ENCODE measurements at regions not wholly inside any gene's neighbourhood (a gene's known extent, or its start where the extent isn't known, plus 50 kb on each side); places are given as distances from the start of the nearest gene placed in this dataset.

DNA sequence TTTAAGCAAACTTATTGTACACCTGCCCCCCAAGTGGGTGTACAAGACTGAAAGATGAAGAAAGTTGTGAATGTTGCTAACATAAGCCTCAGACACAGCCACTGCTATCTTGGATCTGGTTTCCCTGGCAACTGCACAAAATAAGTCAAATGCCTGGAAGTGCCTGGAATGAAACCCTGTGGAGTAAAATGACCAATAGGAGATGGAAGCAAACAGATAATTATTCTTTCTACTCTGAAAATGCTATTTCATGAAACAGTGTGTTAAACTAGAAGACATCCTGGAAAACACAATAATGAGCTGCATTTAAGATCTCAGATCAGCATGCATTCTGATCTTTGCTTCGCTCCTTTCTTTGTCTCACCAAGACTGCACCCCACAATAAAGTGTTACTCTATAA is 1016.0 kb downstream of the ARAP2 start:
- H3K9ac ChIP-seq (ENCODE audit: low read depth, low read length) = no peak overlapping the region
- no peaks in the 10 kb centered on the region for H3K4me1 ChIP-seq (ENCODE audit: insufficient read depth, low read length)
- no peaks in the 10 kb centered on the region for H3K36me3 ChIP-seq (ENCODE audit: insufficient read depth, low read length)
- H3K9me3 ChIP-seq (ENCODE audit: control insufficient read depth, insufficient read depth, low read length) = no peaks in the 10 kb centered on the region

DNA sequence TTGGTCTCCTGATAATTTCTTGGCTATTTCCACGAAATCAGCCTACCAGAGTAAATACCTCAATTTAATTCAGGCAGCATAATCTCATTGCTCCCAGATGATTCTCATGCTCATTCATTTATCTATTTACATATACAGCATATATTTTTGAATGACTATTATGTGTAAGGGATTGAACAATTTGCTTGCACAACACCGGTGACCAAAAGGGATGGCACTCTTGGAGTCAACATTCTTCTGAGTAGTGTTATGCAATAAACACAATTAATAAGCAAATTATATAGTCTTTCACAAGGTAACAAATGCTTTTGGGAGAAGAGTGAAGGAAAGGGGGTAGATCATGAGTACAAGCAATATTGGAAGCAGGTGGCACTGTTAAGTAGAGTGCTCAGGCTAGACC is 1015.3 kb downstream of the ARAP2 start:
- no peaks in the 10 kb centered on the region for H3K36me3 ChIP-seq (ENCODE audit: insufficient read depth, low read length)
- H3K9me3 ChIP-seq (ENCODE audit: control insufficient read depth, insufficient read depth, low read length) = no peaks in the 10 kb centered on the region
- no peak overlapping the region for H3K9ac ChIP-seq (ENCODE audit: low read depth, low read length)
- no peaks in the 10 kb centered on the region for H3K4me1 ChIP-seq (ENCODE audit: insufficient read depth, low read length)

DNA sequence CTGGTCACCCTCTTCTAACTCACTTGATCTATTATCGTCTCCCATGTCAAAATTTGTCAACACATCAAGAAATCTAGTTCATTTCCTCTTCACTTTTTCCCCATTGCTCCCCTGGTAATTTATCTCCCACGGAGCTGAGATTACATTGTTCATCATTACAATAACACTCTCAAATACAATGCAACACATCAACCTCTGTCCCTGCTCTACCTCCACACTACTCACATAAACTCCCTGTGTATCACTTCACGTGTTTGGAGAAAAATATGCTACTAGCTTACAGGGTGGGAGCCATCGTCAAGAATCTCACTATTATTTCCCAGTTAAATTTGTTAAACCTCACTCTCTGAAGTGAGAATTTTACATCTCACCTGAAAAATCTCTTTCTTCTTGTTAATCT is 1006.4 kb downstream of the ARAP2 start:
- Histone ChIP-seq H3K4me1 (ENCODE audit: insufficient read depth, low read length) (no peaks in the 10 kb centered on the region), H3K9me3 (ENCODE audit: control insufficient read depth, insufficient read depth, low read length) (0 out of 2 replicates have a peak, but pooled peaks cover 4% of the 10 kb centered on the region), H3K36me3 (ENCODE audit: insufficient read depth, low read length) (no peaks in the 10 kb centered on the region), H3K9ac (ENCODE audit: low read depth, low read length) (no peak overlapping the region)

DNA sequence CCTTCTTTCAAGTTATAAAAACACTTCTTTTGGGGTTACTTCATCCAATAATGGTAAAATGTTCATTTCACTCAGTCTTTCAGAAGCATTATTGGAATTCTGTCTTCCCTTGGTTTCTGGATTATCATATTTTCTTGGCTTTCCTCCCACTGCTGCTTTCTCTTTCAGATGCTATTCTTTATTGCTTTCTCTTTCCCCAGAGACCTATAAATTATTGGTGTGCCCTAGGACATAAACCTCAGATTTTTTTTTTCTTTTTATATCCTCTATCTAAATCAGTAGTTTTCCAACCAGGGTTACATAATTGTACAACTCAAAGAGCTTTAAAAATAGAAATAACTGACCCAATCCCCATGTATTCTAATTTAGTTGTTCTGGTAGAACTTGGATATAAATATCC is 1005.5 kb downstream of the ARAP2 start:
- Histone ChIP-seq H3K9me3 (ENCODE audit: control insufficient read depth, insufficient read depth, low read length) (0 out of 2 replicates have a peak, but pooled peaks cover 4% of the 10 kb centered on the region), H3K4me1 (ENCODE audit: insufficient read depth, low read length) (no peaks in the 10 kb centered on the region), H3K9ac (ENCODE audit: low read depth, low read length) (no peak overlapping the region), H3K36me3 (ENCODE audit: insufficient read depth, low read length) (no peaks in the 10 kb centered on the region)

DNA sequence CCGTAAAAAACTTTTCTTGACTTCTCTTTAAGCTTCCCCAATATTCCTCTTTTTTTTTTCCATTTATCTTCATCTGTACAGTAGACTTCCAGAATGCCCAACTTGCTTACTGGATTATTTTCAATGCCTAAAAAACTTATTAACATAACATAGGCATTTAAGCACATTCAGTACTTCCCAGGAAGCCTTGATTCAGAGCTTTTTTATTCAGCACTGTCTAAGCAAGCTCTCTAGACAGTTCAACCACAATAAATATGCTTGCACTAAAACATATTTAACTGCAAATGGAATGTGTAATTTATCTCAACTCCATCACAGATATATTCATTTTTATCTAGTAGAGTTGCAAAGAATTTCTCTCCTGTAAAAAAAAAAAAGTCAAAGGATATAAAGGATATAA is 997.8 kb downstream of the ARAP2 start:
- H3K9me3 ChIP-seq (ENCODE audit: control insufficient read depth, insufficient read depth, low read length) = 0 out of 2 replicates have a peak, but pooled peaks cover 3% of the 10 kb centered on the region
- H3K36me3 ChIP-seq (ENCODE audit: insufficient read depth, low read length) = no peaks in the 10 kb centered on the region
- H3K4me1 ChIP-seq (ENCODE audit: insufficient read depth, low read length) = peaks cover 8% of the 10 kb centered on the region
- H3K9ac ChIP-seq (ENCODE audit: low read depth, low read length) = no peak overlapping the region

DNA sequence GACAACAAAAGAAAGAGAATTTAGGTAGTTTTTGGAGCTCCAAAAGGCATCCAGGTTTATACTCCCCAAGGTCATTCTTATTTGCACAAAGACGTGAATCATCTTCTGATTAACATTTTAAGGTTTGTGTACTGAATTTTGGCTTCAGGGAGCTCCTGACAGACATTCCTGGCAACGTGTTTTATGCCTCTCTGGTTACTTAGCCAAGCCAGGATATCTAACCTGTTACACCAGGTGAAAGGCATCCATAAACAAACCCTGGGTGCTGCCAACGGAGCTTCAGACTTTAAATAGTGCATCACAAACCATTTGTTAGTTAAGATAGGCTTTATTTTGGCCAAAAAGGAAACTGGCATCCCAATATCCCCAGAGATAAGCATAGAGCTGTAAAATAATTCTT is 997.3 kb downstream of the ARAP2 start:
- Histone ChIP-seq H3K9me3 (ENCODE audit: control insufficient read depth, insufficient read depth, low read length) (no peaks in the 10 kb centered on the region), H3K4me1 (ENCODE audit: insufficient read depth, low read length) (peaks cover 8% of the 10 kb centered on the region)

DNA sequence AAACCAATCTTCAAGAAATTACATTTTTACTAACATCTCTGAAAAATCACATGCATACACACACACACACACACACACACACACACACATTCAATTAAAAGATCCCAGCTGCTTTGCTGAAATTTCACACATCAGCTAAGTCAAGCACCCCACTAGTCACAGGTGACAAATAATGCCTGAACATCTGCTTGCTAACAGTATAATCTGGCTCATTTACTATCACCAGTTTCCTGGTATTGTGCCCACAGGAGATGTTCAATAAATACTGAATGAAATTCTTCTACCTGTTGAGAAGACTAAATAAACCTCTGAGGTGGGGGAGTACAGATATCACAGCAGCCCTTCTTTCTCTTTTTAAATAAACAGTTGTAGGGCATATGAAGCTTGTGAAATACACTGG is 994.0 kb downstream of the ARAP2 start:
- no peak overlapping the region for H3K9ac ChIP-seq (ENCODE audit: low read depth, low read length)
- no peaks in the 10 kb centered on the region for H3K36me3 ChIP-seq (ENCODE audit: insufficient read depth, low read length)
- H3K9me3 ChIP-seq (ENCODE audit: control insufficient read depth, insufficient read depth, low read length) = no peaks in the 10 kb centered on the region
- H3K4me1 ChIP-seq (ENCODE audit: insufficient read depth, low read length) = peaks cover 8% of the 10 kb centered on the region

More for the DNA sequence above, 997.3 kb downstream of the ARAP2 start:
- H3K9ac ChIP-seq (ENCODE audit: low read depth, low read length) = no peak overlapping the region
- no peaks in the 10 kb centered on the region for H3K36me3 ChIP-seq (ENCODE audit: insufficient read depth, low read length)

DNA sequence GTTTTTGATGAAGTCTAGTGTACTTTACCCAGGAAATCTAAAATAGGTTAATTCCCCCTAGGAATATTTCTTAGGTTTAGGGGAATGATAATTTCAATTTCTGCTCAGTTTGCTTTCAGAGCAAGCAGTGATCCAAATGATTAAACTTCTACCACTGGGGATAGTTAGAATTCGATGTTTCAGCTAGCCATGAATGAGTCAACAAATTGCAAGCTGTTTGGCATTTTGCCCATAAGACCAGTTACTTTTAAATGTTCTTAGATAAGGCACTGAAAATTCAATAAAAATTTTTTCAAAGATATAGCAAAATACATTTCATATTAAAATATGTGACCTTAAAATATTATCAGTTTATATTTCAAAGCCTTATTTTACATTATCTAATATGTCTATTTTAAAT is 993.6 kb downstream of the ARAP2 start:
- Histone ChIP-seq H3K9ac (ENCODE audit: low read depth, low read length) (no peak overlapping the region), H3K4me1 (ENCODE audit: insufficient read depth, low read length) (peaks cover 8% of the 10 kb centered on the region), H3K9me3 (ENCODE audit: control insufficient read depth, insufficient read depth, low read length) (no peaks in the 10 kb centered on the region), H3K36me3 (ENCODE audit: insufficient read depth, low read length) (no peaks in the 10 kb centered on the region)

DNA sequence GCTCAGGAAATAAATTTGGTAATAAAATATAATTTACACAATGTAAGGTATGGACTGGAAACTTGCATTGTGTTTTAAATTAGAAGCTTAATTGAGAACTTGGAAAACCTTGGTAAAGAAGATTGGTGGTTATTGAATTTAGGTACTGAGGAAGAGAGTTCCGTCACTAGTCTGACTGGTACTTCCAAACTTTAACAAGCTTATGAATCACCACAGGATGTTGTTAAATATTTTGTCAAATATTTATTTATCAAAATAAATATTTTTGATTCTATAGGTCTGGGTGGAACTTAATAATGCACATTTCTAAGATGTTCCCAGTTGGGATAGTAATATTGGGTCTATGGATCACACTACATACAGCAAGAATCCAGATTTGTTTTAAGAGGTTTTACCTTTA is 992.2 kb downstream of the ARAP2 start:
- Histone ChIP-seq H3K9me3 (ENCODE audit: control insufficient read depth, insufficient read depth, low read length) (no peaks in the 10 kb centered on the region), H3K9ac (ENCODE audit: low read depth, low read length) (no peak overlapping the region), H3K4me1 (ENCODE audit: insufficient read depth, low read length) (peaks cover under 1% of the 10 kb centered on the region), H3K36me3 (ENCODE audit: insufficient read depth, low read length) (no peaks in the 10 kb centered on the region)

DNA sequence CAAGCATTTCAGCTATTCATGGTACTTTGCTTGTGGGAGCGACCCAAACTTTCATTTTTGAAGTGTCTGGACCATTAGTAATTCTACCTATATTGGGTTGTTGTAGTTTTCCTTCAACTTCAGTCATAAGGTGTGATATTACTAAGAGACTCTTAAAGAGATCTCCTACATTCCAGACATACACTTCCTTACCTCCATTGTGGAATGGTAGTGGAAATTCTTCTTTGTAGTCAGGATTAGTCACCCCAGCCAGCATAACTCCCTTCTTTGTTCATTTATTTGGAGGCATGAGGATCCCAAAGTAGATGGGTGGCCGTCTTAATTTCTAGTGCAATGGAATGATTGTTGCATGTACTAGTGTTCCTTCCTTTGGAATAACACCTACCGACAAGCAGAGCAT is 991.4 kb downstream of the ARAP2 start:
- H3K36me3 ChIP-seq (ENCODE audit: insufficient read depth, low read length) = no peaks in the 10 kb centered on the region
- no peaks in the 10 kb centered on the region for H3K9me3 ChIP-seq (ENCODE audit: control insufficient read depth, insufficient read depth, low read length)
- H3K4me1 ChIP-seq (ENCODE audit: insufficient read depth, low read length) = no peaks in the 10 kb centered on the region; the same call in 1 of the 2 replicates
- no peak overlapping the region for H3K9ac ChIP-seq (ENCODE audit: low read depth, low read length)

DNA sequence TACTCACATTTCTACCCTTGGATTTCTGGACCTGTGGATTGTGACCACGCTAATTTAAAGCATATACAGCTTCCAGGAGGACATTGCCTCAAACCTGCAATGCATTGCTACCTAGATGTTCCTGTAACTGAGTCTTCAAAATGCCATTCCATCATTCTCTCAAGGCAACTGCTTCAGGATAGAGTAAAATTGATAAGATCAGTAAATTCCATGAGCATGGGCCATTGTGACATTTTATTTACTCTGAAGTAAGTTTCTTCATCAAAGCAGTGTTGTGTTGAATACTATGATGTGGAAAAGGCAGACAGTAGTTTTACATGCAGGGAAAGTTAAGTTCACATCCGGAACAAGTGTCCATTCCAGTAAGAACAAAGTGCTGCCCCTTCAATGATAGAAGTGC is 991.0 kb downstream of the ARAP2 start:
- no peaks in the 10 kb centered on the region for H3K9me3 ChIP-seq (ENCODE audit: control insufficient read depth, insufficient read depth, low read length)
- no peak overlapping the region for H3K9ac ChIP-seq (ENCODE audit: low read depth, low read length)
- H3K4me1 ChIP-seq (ENCODE audit: insufficient read depth, low read length) = no peaks in the 10 kb centered on the region; the same call in 1 of the 2 replicates
- H3K36me3 ChIP-seq (ENCODE audit: insufficient read depth, low read length) = no peaks in the 10 kb centered on the region

DNA sequence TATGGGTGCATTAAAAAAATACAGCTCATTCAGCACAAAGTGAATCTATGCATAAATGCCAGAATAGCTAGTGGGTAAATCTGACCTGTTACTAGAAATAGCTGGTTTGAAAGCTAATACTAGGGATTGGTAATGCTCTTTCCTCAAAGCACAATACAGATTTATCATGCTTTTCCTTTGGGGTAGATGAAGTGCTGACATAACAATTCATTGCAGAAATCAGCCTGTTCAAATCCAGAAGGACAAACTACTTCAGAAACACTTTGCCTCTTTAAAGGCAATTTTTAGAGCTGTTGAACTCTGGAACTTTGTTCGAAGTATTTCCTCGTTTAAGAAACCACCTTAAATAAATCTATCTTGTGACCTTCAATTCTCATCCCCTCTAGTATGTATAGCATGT is 957.9 kb downstream of the ARAP2 start:
- Histone ChIP-seq H3K4me1 (ENCODE audit: insufficient read depth, low read length) (no peaks in the 10 kb centered on the region), H3K9me3 (ENCODE audit: control insufficient read depth, insufficient read depth, low read length) (no peaks in the 10 kb centered on the region), H3K9ac (ENCODE audit: low read depth, low read length) (no peak overlapping the region), H3K36me3 (ENCODE audit: insufficient read depth, low read length) (no peaks in the 10 kb centered on the region)

DNA sequence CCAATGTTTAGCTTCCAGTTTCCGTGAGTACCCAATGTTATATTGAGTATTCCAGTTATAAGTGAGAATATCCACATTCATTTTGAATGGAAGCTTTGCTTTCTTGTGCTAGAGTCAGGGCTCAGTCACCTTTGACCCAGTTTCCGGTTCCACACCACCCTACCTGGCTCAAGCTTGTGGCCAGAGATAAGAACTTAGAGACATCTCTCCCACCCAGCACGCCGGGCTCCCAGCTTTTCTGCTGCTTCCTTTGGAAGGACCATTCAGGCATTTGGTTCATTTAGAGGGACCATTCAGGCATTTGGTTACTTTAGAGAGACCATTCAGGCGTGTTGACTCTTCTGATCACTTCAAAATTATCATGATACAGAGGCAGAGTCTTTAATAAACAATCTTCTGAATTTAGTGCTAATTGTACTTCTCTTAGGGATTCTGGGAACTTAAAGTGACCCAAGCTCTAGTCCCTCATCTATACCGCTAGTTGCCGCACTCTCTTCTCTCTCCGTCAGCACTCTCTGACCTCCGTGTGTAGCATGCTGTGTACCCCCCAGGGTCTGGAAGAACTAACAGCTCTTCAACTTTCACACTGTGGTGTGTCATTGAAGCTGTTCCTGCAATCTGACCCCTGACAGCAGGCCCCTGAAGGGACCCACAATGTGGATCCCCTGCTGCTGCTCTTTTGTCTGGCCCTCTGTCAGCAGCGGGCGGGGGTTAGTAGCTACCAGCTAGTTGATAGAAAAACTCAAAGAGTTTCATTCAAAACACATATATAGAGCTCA is 943.1 kb downstream of the ARAP2 start:
- Histone ChIP-seq H3K4me1 (ENCODE audit: insufficient read depth, low read length) (no peaks in the 10 kb centered on the region; the same call in 1 of the 2 replicates), H3K36me3 (ENCODE audit: insufficient read depth, low read length) (no peaks in the 10 kb centered on the region), H3K9me3 (ENCODE audit: control insufficient read depth, insufficient read depth, low read length) (no peaks in the 10 kb centered on the region), H3K9ac (ENCODE audit: low read depth, low read length) (peak overlapping the region; percentile 40; the same call in 1 of the 2 replicates)

DNA sequence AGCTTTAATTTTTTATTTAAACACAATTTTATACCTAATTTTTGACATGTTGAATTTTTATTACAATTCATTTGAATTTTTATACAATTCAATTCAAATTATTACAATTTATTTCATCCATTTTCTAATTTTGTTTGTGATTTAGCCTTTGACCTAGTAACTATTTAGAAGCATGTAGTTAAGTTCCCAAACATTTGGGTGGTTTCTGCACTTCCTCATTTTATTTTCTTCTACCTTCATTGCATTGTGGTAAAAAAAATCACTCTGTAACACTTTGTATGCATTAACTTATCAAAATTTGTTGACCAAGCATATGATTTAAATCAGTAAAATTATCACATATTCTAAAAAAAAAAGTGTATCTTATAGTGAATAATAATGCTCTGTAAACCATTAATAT is 928.9 kb downstream of the ARAP2 start:
- Histone ChIP-seq H3K9me3 (ENCODE audit: control insufficient read depth, insufficient read depth, low read length) (no peaks in the 10 kb centered on the region; the same call in 1 of the 2 replicates), H3K9ac (ENCODE audit: low read depth, low read length) (no peak overlapping the region), H3K4me1 (ENCODE audit: insufficient read depth, low read length) (no peaks in the 10 kb centered on the region), H3K36me3 (ENCODE audit: insufficient read depth, low read length) (no peaks in the 10 kb centered on the region)

DNA sequence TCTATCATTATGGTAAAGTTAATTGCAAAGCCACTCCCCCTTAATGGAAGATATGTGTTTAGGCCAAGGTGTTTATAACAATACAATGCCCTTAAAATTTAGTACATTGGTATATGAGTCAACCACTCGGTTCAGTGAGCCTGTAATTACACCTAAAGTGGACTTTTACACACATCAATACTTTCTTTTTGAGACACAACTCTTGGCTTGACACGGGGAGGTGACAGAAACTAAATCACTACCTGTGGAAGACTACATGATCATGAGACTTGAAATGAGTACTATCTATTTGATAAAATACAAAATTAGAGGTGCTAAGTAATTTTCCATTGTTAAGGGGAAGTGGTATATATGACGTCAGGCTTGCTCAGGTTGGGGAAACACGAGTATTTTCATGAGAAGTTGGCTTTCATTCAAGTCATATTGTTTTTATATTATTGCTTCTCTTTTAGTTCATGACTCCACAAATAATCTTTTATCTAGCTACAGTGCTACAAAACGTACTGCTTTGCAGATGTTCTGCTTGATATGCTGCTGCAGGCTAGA is 918.3 kb downstream of the ARAP2 start:
- H3K9ac ChIP-seq (ENCODE audit: low read depth, low read length) = no peak overlapping the region
- no peaks in the 10 kb centered on the region for H3K4me1 ChIP-seq (ENCODE audit: insufficient read depth, low read length)
- no peaks in the 10 kb centered on the region for H3K9me3 ChIP-seq (ENCODE audit: control insufficient read depth, insufficient read depth, low read length)

More for the DNA sequence above, 918.3 kb downstream of the ARAP2 start:
- H3K36me3 ChIP-seq (ENCODE audit: insufficient read depth, low read length) = no peaks in the 10 kb centered on the region

All from ES-I3 (cell line).